Thoracic aorta (tissue), 2 donors: ENCODE measurements at regions not wholly inside any gene's neighbourhood (a gene's known extent, or its start where the extent isn't known, plus 50 kb on each side); places are given as distances from the start of the nearest gene placed in this dataset.
"Not testable (repeated sequence)": the region's sequence is repeated elsewhere in the genome, so short reads cannot be mapped to it uniquely, and the experiment has no call there.

Experiments
- ATAC-seq: fragments of 150-250 bp; one replicate; pipeline ENCODE4 v1.8.0; 2017; ENCODE audit warnings: low read depth; ENCODE audit not compliant: insufficient number of reproducible peaks, low FRiP score
- DNase-seq: peaks from one replicate; pipeline ENCODE4 v3.0.0-alpha.2; 2020; ENCODE audit warnings: low spot score
- H3K27ac ChIP-seq, 2 donors: fragments of 200-600 bp; sonication (generic); 1 replicate in 1 of 2; 2 replicates in 1 of 2; pipeline ENCODE4 v1.5.1; 2016; ENCODE audit warnings: mild to moderate bottlenecking in 2 of 2, moderate library complexity in 2 of 2
- H3K27me3 ChIP-seq: fragments of 200-600 bp; sonication (generic); replicated peaks from 2 replicates; pipeline ENCODE4 v1.6.0; 2016; ENCODE audit warnings: mild to moderate bottlenecking; ENCODE audit not compliant: insufficient read depth
- H3K36me3 ChIP-seq: fragments of 200-600 bp; sonication (generic); one replicate; pipeline ENCODE4 v1.5.1; 2016
- H3K4me1 ChIP-seq, 2 donors: fragments of 200-600 bp; sonication (generic); 1 replicate in 1 of 2; 2 replicates in 1 of 2; pipeline versions ENCODE4 v1.5.1 to v1.6.0; 2016; ENCODE audit warnings: low read depth in 2 of 2, mild to moderate bottlenecking in 1 of 2; ENCODE audit not compliant: control insufficient read depth in 1 of 2
- H3K4me3 ChIP-seq: fragments of 200-600 bp; sonication (generic); 2 replicates; pipeline ENCODE4 v1.5.1; 2016; ENCODE audit warnings: mild to moderate bottlenecking
- H3K9me3 ChIP-seq: fragments of 200-600 bp; sonication (generic); 2 replicates; pipeline ENCODE4 v1.5.1; 2016
- TF ChIP-seq, protein P1 (sequence below): fragments of 200-600 bp; sonication (generic); IDR thresholded peaks from one replicate; pipeline ENCODE4 v1.5.1; 2019; ENCODE audit warnings: antibody characterized with exemption

- H3K27me3 ChIP-seq, result no peaks in the 10 kb centered on the region
- H3K36me3 ChIP-seq, result no peaks in the 10 kb centered on the region
- no peak for ATAC-seq
- no peak overlapping the region for H3K27ac ChIP-seq
- no peak overlapping the region for H3K4me3 ChIP-seq
- no peaks in the 10 kb centered on the region for H3K9me3 ChIP-seq
- no peaks in the 10 kb centered on the region for H3K4me1 ChIP-seq
- no peak for DNase-seq
- TF ChIP-seq, protein P1, sequence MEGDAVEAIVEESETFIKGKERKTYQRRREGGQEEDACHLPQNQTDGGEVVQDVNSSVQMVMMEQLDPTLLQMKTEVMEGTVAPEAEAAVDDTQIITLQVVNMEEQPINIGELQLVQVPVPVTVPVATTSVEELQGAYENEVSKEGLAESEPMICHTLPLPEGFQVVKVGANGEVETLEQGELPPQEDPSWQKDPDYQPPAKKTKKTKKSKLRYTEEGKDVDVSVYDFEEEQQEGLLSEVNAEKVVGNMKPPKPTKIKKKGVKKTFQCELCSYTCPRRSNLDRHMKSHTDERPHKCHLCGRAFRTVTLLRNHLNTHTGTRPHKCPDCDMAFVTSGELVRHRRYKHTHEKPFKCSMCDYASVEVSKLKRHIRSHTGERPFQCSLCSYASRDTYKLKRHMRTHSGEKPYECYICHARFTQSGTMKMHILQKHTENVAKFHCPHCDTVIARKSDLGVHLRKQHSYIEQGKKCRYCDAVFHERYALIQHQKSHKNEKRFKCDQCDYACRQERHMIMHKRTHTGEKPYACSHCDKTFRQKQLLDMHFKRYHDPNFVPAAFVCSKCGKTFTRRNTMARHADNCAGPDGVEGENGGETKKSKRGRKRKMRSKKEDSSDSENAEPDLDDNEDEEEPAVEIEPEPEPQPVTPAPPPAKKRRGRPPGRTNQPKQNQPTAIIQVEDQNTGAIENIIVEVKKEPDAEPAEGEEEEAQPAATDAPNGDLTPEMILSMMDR, result no peak
These were observed 112.7 kb upstream of the SERPINE2 start for GRCh38 chr2:224151680-224152310.

DNA sequence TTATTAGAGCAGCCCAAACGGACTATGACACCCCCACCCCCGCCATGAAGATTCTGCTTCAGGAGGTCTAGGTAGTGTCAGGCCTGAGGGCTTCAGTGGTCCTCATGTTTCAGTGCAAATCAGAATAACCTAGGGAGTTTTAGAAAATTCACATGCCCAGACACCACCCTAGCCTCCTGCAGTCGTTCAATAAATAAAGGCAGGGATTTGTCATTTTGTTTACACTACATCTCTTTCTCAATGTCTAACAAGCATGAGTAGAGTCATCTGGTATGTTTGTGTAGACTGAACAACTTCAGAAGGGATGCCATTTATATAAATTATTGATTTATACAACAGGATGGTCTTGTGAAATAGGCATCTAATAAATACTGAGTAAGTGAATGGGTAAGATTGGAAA, 112.1 kb upstream of the SERPINE2 start:
- H3K4me1 ChIP-seq, result no peaks in the 10 kb centered on the region
- no peaks in the 10 kb centered on the region for H3K9me3 ChIP-seq
- H3K4me3 ChIP-seq, result no peak overlapping the region
- TF ChIP-seq, protein P1, result no peak
- H3K36me3 ChIP-seq, result no peaks in the 10 kb centered on the region
- no peak overlapping the region for H3K27ac ChIP-seq
- no peak for DNase-seq
- no peaks in the 10 kb centered on the region for H3K27me3 ChIP-seq
- ATAC-seq, result no peak

- H3K4me3 ChIP-seq, H3K27ac ChIP-seq, H3K4me1 ChIP-seq, H3K36me3 ChIP-seq, H3K27me3 ChIP-seq, ATAC-seq, DNase-seq, H3K9me3 ChIP-seq: not testable (repeated sequence)
These were observed 109.0 kb upstream of the SERPINE2 start for GRCh38 chr2:224148058-224148457.

GRCh38 chr2:224147174-224147573, 108.1 kb upstream of the SERPINE2 start:
- no peaks in the 10 kb centered on the region for H3K27me3 ChIP-seq

DNA sequence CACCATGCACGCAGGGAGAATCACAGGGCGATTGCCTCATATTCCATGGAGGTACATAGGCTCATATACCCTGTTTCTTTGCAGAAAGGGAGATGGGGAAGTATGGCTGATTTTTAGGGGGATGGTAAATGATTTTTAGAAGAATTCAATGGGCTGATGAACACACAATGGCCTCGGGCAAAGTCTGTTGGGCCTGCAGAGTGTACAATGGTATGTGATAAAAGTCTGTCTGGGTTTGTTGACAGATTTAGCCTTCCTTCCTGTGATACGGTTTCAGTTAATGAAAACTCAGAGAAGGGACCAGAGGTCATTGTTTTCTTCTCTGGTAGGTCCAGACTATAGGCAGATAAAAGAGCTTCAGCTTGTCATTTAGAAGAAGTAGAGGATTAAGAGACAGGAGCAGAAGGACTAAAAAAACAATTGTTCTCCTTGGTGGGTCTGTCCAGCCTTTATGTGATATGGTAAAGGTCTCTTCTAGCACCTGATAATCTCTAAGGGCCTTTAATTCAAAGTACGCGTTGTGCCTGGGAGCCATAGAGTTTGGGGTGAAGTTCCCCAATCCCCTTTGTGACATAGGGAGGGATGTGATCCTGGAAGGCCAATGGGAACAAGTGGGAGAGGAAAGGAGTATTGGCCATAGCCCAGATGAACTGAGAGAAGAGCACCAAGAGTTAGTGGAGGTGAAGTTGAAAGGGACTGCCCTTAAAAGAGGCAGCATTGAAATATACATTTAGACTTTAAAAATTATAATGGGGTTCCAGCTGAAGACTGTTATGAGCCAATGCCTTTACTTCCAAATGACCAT, 107.5 kb upstream of the SERPINE2 start:
- TF ChIP-seq, protein P1, result no peak
- ATAC-seq (no peak), DNase-seq (no peak)
- Histone ChIP-seq H3K4me3 (no peak overlapping the region), H3K9me3 (no peaks in the 10 kb centered on the region), H3K27me3 (no peaks in the 10 kb centered on the region), H3K36me3 (no peaks in the 10 kb centered on the region), H3K27ac (no peak overlapping the region), H3K4me1 (peaks cover 0 to 3% of the 10 kb centered on the region in 2 donors)

More at GRCh38 chr2:224147174-224147573, 108.1 kb upstream of the SERPINE2 start:
- peaks cover 0 to under 1% of the 10 kb centered on the region in 2 donors for H3K4me1 ChIP-seq
- TF ChIP-seq, protein P1, result no peak
- H3K9me3 ChIP-seq, result no peaks in the 10 kb centered on the region
- ATAC-seq, result no peak
- H3K36me3 ChIP-seq, result no peaks in the 10 kb centered on the region
- DNase-seq, result no peak
- no peak overlapping the region for H3K4me3 ChIP-seq
- no peak overlapping the region for H3K27ac ChIP-seq
